ENCODE measurements at regions not wholly inside any gene's neighbourhood (a gene's known extent, or its start where the extent isn't known, plus 50 kb on each side); places are given as distances from the start of the nearest gene placed in this dataset.

GRCh38 chr6:82298012-82298411 is 50.5 kb upstream of the IBTK start:
- peak; percentile 10 for DNase-seq

Measured in amniotic stem cell (primary cell).